ENCODE measurements at regions not wholly inside any gene's neighbourhood (a gene's known extent, or its start where the extent isn't known, plus 50 kb on each side); places are given as distances from the start of the nearest gene placed in this dataset.

GRCh38 chr9:75529463-75529862, 361.0 kb upstream of the PCSK5 start:
- DNase-seq (ENCODE audit: low read depth): no peak
- no peak overlapping the region for H3K4me3 ChIP-seq (ENCODE audit: low read length)
- TF ChIP-seq CTCF (conservative IDR thresholded peaks at IDR 0.05; ENCODE audit: low read depth, low read length): no peak

GRCh38 chr9:75531588-75531987, 358.9 kb upstream of the PCSK5 start:
- H3K4me3 ChIP-seq (ENCODE audit: low read length): no peak overlapping the region
- DNase-seq (ENCODE audit: low read depth): no peak
- no peak for TF ChIP-seq CTCF (conservative IDR thresholded peaks at IDR 0.05; ENCODE audit: low read depth, low read length)

GRCh38 chr9:75532233-75533050, 358.0 kb upstream of the PCSK5 start:
- H3K4me3 ChIP-seq (ENCODE audit: low read length): no peak overlapping the region
- no peak for DNase-seq (ENCODE audit: low read depth)
- TF ChIP-seq CTCF (conservative IDR thresholded peaks at IDR 0.05; ENCODE audit: low read depth, low read length): no peak

- DNase-seq (ENCODE audit: low read depth): no peak
- no peak for TF ChIP-seq CTCF (conservative IDR thresholded peaks at IDR 0.05; ENCODE audit: low read depth, low read length)
- H3K4me3 ChIP-seq (ENCODE audit: low read length): no peak overlapping the region
Measured at GRCh38 chr9:75539523-75539922, 350.9 kb upstream of the PCSK5 start.

- DNase-seq (ENCODE audit: low read depth): no peak
- no peak for TF ChIP-seq CTCF (conservative IDR thresholded peaks at IDR 0.05; ENCODE audit: low read depth, low read length)
- no peak overlapping the region for H3K4me3 ChIP-seq (ENCODE audit: low read length)
Measured at GRCh38 chr9:75540185-75540584, 350.3 kb upstream of the PCSK5 start.

GRCh38 chr9:75541734-75542133, 348.7 kb upstream of the PCSK5 start:
- TF ChIP-seq CTCF (conservative IDR thresholded peaks at IDR 0.05; ENCODE audit: low read depth, low read length): no peak
- no peak overlapping the region for H3K4me3 ChIP-seq (ENCODE audit: low read length)
- no peak for DNase-seq (ENCODE audit: low read depth)

- no peak for TF ChIP-seq CTCF (conservative IDR thresholded peaks at IDR 0.05; ENCODE audit: low read depth, low read length)
- H3K4me3 ChIP-seq (ENCODE audit: low read length): no peak overlapping the region
- DNase-seq (ENCODE audit: low read depth): no peak
Measured at GRCh38 chr9:75544815-75545214, 345.7 kb upstream of the PCSK5 start.
